PFSK-1 (cell line): ENCODE measurements at regions not wholly inside any gene's neighbourhood (a gene's known extent, or its start where the extent isn't known, plus 50 kb on each side); places are given as distances from the start of the nearest gene placed in this dataset.

ENCODE experiments used
- FOXP2 ChIP-seq: optimal IDR thresholded peaks from 2 replicates; pipeline ENCODE3; 2011; ENCODE audit warnings: borderline replicate concordance, control low read depth, inconsistent platforms; ENCODE audit not compliant: insufficient read depth; ENCODE audit errors: extremely low read length, extremely low read depth
- POLR2AphosphoS5 ChIP-seq: IDR thresholded peaks from 2 replicates; pipeline ENCODE4 v1.6.1; 2012; ENCODE audit warnings: low read depth, mild to moderate bottlenecking, control low read depth, low read length, moderate library complexity
- REST ChIP-seq, 2 experiments: IDR thresholded peaks; 2 replicates each; pipeline versions ENCODE4 v1.6.1 to v1.8.0; 2011 to 2012; ENCODE audit warnings: low read depth in 2 of 2, low read length in 2 of 2, control low read depth in 1 of 2, inconsistent platforms in 1 of 2, mild to moderate bottlenecking in 1 of 2, moderate library complexity in 1 of 2; ENCODE audit not compliant: insufficient read depth in 1 of 2
- SIN3A ChIP-seq: IDR thresholded peaks from 2 replicates; pipeline ENCODE4 v1.6.1; 2012; ENCODE audit warnings: mild to moderate bottlenecking, low read length, moderate library complexity, borderline replicate concordance; ENCODE audit not compliant: insufficient read depth
- TAF1 ChIP-seq: IDR thresholded peaks from 2 replicates; pipeline ENCODE4 v1.6.1; 2012; ENCODE audit warnings: low read length, control low read depth, borderline replicate concordance; ENCODE audit not compliant: insufficient read depth

DNA sequence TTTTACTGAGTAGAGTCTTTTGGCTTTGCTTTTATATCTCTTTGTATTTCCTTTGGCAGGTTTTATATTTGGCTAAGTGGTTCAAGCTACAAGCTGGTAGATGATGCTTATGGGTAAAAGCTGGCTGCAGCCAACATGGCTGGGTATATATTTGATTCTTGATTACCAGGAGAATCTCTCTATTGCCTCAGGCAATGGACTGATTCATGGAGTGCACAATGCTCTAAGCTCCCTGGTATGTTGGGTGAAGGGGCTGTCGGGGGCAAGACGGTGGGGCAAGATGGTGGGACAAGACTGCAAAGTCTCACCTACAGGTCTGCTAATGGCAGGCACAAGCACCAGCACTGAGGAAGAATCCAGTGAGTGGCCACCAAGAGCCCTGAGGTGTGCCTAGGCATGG is 366.6 kb downstream of the DMAC1 start:
- no peak for TF ChIP-seq REST (IDR thresholded peaks at IDR 0.05; ENCODE audit: insufficient read depth in 1 of 2, low read depth in 2 of 2, low read length in 2 of 2)

DNA sequence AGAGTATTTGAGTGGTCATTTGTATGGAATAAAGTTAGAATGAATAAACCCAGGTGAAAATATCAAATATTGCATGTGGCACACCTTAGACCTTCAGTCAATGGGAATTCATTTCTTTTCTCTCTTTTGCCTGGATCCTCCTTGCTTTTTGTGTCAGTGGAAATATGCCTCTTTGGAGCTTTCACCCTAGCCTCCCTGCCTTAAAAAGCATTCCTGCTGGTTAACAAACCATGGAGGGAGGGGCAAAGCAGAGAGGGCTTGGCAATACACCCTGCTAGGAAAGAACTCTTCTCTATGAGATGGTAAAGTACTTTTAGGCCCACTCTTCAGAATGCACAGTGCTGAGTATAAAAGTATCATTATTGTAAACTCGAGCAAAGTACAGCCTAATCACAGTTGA is 383.7 kb downstream of the DMAC1 start:
- no peak for TF ChIP-seq POLR2AphosphoS5
- TF ChIP-seq SIN3A = no peak
- no peak for TF ChIP-seq REST (IDR thresholded peaks at IDR 0.05; ENCODE audit: insufficient read depth in 1 of 2, low read depth in 2 of 2, low read length in 2 of 2)
- TF ChIP-seq TAF1 = no peak
- no peak for TF ChIP-seq FOXP2

DNA sequence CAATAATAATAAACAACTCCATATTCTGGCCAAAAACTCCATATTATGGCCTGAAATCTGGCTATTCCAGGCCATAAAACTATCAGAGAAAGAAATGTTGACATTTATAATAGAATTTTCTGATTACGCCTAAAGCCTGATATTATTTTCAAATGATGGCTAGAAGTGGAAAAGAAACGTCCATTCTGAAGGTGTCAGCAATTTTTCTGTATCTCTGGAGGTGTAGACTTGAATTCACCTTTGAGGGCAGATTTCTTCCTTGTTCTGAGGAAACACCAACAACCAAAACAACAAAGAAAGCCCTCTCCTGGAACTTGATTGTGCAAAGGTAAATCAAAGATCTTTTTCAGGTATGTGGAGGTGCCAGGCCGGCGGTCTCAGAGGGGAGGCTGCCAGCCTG is 390.7 kb downstream of the DMAC1 start:
- TF ChIP-seq SIN3A (no peak), REST (IDR thresholded peaks at IDR 0.05; ENCODE audit: insufficient read depth in 1 of 2, low read depth in 2 of 2, low read length in 2 of 2) (no peak), TAF1 (no peak)

GRCh38 chr9:7407246-7407645 is 392.3 kb downstream of the DMAC1 start:
- TF ChIP-seq SIN3A (no peak), FOXP2 (no peak), TAF1 (no peak), REST (IDR thresholded peaks at IDR 0.05; ENCODE audit: insufficient read depth in 1 of 2, low read depth in 2 of 2, low read length in 2 of 2) (no peak), POLR2AphosphoS5 (no peak)

DNA sequence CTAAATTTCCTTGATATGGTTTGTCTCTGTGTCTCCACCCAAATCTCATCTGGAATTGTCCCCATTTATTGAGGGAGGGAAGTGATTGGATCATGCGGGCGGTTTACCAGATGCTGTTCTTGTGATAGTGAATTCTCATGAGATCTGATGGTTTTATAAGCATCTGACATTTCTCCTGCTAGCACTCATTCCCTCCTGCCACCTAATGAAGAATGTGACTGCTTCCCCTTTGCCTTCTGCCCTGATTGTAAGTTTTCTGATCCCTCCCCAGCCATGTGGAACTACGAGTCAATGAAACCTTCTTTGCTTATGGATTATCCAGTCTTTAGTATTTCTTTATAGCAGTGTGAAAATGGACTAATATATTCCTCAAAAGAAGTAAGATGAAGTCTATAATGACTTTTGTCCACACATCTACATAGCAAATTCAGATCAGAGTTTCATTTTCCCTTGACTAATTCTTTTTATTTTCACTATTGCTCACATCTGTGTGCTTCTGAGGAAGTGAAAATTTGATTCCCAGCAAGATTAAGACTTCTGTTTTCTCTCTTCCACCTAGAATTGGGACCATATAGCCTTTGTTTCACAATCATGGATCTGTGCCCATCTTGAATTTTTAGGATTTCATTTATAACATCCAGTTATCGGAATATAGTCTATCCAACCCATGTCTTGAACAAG is 393.5 kb downstream of the DMAC1 start:
- no peak for TF ChIP-seq POLR2AphosphoS5
- TF ChIP-seq TAF1 = no peak
- TF ChIP-seq SIN3A = no peak
- TF ChIP-seq FOXP2 = no peak
- TF ChIP-seq REST (IDR thresholded peaks at IDR 0.05; ENCODE audit: insufficient read depth in 1 of 2, low read depth in 2 of 2, low read length in 2 of 2) = no peak
